ENCODE measurements at regions not wholly inside any gene's neighbourhood (a gene's known extent, or its start where the extent isn't known, plus 50 kb on each side); places are given as distances from the start of the nearest gene placed in this dataset.
"Not testable (repeated sequence)": the region's sequence is repeated elsewhere in the genome, so short reads cannot be mapped to it uniquely, and the experiment has no call there.

- H3K27ac Mint-ChIP-seq = no peak overlapping the region
- H3K4me1 Mint-ChIP-seq (ENCODE audit: low read depth) = no peaks in the 10 kb centered on the region
- H3K4me3 Mint-ChIP-seq = no peak overlapping the region
- DNase-seq = no peak
- CTCF ChIA-PET = no interaction called here
- POLR2A ChIA-PET = no interaction called here
- H3K36me3 Mint-ChIP-seq = no peaks in the 10 kb centered on the region
- no peaks in the 10 kb centered on the region for H3K9me3 Mint-ChIP-seq
- intact Hi-C loops (cut with micrococcal nuclease) = no loop called here
- H3K27me3 Mint-ChIP-seq = no peaks in the 10 kb centered on the region
Measured at GRCh38 chr6:12535586-12536314, 180.8 kb upstream of the PHACTR1 start.

DNA sequence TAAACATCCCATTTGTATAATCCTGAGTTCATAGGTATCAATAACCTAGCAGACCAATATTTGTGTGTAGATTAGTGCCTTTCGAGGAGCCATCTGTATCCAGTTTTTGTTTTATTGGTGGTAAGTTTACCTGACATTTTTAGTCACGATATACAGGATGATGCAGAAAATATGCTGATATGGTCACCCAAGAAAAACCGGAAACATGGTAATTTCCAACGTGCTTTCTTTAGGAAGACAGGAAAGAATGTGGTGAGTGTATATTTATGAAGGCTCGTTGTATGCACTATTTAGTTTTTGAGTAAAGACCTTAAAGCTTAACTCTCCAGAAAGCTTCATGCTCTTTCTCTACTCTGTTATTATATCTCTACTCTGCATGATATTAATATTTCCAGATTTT lies 180.2 kb upstream of the PHACTR1 start:
- H3K27me3 Mint-ChIP-seq = no peaks in the 10 kb centered on the region
- no peaks in the 10 kb centered on the region for H3K36me3 Mint-ChIP-seq
- no peak overlapping the region for H3K27ac Mint-ChIP-seq
- ChIA-PET POLR2A (no interaction called here), CTCF (no interaction called here)
- no peak overlapping the region for H3K4me3 Mint-ChIP-seq
- no peak for DNase-seq
- no peaks in the 10 kb centered on the region for H3K9me3 Mint-ChIP-seq
- no peaks in the 10 kb centered on the region for H3K4me1 Mint-ChIP-seq (ENCODE audit: low read depth)
- intact Hi-C loops (cut with micrococcal nuclease) = no loop called here

- no peaks in the 10 kb centered on the region for H3K27me3 Mint-ChIP-seq
- POLR2A ChIA-PET = no interaction called here
Measured at GRCh38 chr6:12537389-12537788, 179.2 kb upstream of the PHACTR1 start.

DNA sequence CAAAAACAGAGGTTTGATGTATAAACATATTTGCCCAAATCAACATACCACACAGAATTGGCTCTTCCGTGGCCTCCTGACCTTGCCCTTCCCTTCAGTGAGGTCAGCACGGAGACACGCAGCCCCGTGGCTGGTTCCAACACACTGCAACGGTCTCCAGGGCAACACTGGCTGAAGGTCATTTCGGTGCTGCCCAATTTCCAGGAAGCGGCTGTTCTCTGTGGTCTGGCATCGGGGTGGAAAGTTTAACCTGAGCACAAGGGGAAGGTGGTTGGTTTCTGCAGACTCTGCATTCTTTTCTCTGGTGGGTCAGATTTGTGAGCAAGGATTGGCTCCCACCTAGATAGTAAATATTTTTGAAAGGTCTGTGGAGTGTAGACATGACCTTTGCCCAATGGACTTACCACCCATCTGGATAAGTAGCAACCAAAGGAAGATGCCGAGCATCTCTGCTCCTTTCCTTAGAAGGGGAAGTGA lies 177.6 kb upstream of the PHACTR1 start:
- intact Hi-C loops (cut with micrococcal nuclease) = no loop called here
- POLR2A ChIA-PET = no interaction called here
- no peaks in the 10 kb centered on the region for H3K4me1 Mint-ChIP-seq (ENCODE audit: low read depth)

More at GRCh38 chr6:12537389-12537788, 179.2 kb upstream of the PHACTR1 start:
- DNase-seq = no peak
- Mint-ChIP-seq H3K36me3 (no peaks in the 10 kb centered on the region), H3K27ac (no peak overlapping the region), H3K9me3 (peaks cover 3% of the 10 kb centered on the region), H3K4me3 (no peak overlapping the region), H3K4me1 (ENCODE audit: low read depth) (no peaks in the 10 kb centered on the region)
- intact Hi-C loops (cut with micrococcal nuclease) = no loop called here
- CTCF ChIA-PET = no interaction called here

GRCh38 chr6:12542319-12543115 lies 174.1 kb upstream of the PHACTR1 start:
- POLR2A ChIA-PET; H3K9me3 Mint-ChIP-seq; intact Hi-C loops (cut with micrococcal nuclease); H3K36me3 Mint-ChIP-seq; DNase-seq; CTCF ChIA-PET; H3K4me1 Mint-ChIP-seq (ENCODE audit: low read depth); H3K27me3 Mint-ChIP-seq; H3K27ac Mint-ChIP-seq; H3K4me3 Mint-ChIP-seq: not testable (repeated sequence)

More for the DNA sequence above, 177.6 kb upstream of the PHACTR1 start:
- H3K27ac Mint-ChIP-seq = no peak overlapping the region
- H3K36me3 Mint-ChIP-seq = no peaks in the 10 kb centered on the region
- DNase-seq = no peak
- no peak overlapping the region for H3K4me3 Mint-ChIP-seq
- peaks cover 4% of the 10 kb centered on the region for H3K9me3 Mint-ChIP-seq
- CTCF ChIA-PET = no interaction called here
- H3K27me3 Mint-ChIP-seq = peaks cover 2% of the 10 kb centered on the region

- Mint-ChIP-seq H3K4me3 (no peak overlapping the region), H3K27ac (no peak overlapping the region), H3K27me3 (peaks cover 7% of the 10 kb centered on the region), H3K36me3 (no peaks in the 10 kb centered on the region), H3K9me3 (peaks cover 4% of the 10 kb centered on the region), H3K4me1 (ENCODE audit: low read depth) (no peaks in the 10 kb centered on the region)
- no peak for DNase-seq
- ChIA-PET POLR2A (no interaction called here), CTCF (no interaction called here)
- intact Hi-C loops (cut with micrococcal nuclease) = no loop called here
Measured at GRCh38 chr6:12543953-12544352, 172.6 kb upstream of the PHACTR1 start.

GRCh38 chr6:12544821-12545565 lies 171.6 kb upstream of the PHACTR1 start:
- H3K4me1 Mint-ChIP-seq (ENCODE audit: low read depth) = no peaks in the 10 kb centered on the region
- intact Hi-C loops (cut with micrococcal nuclease) = no loop called here
- H3K27me3 Mint-ChIP-seq = peaks cover 7% of the 10 kb centered on the region
- CTCF ChIA-PET = no interaction called here
- H3K9me3 Mint-ChIP-seq = peaks cover 4% of the 10 kb centered on the region
- no peaks in the 10 kb centered on the region for H3K36me3 Mint-ChIP-seq
- POLR2A ChIA-PET = no interaction called here
- H3K4me3 Mint-ChIP-seq = no peak overlapping the region
- no peak for DNase-seq
- no peak overlapping the region for H3K27ac Mint-ChIP-seq

DNA sequence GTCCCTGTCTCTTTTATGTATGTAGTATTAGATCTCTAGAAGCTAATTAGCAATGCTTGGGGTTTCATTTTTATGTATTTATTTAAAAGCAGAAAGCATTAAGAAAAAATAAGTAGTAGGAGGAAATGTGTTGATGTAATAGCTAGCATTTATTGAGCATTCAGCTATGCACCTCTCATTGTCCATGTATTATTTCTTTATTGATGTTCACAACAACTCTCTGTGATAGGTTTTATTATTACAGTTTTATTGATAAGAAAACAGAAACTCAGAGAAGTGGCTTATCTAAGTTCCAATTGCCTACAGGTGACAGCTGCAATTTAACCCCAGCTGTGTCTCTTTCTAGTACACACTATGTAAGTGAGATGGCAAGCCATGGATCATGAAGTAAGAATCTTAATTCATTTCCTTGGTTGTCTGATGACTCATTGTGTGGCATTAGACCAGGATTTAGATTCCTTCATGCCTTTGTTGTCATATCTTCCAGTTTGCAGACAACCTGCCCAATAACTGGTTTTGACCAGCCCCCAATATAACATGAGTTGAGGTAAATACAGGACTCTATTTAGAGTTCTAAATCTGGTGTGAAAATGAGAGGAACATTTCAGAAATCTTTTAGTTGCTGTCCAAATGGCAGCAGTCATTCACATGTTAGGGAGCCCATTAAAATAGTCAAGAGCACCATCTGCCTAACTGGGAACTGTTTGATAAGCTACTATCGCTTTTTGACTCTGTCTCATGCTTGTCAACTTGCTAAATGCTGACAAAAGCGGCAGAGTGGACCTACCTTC lies 170.8 kb upstream of the PHACTR1 start:
- H3K4me3 Mint-ChIP-seq = no peak overlapping the region
- intact Hi-C loops (cut with micrococcal nuclease) = no loop called here
- H3K9me3 Mint-ChIP-seq = peaks cover 4% of the 10 kb centered on the region
- H3K4me1 Mint-ChIP-seq (ENCODE audit: low read depth) = no peaks in the 10 kb centered on the region
- peaks cover 7% of the 10 kb centered on the region for H3K27me3 Mint-ChIP-seq
- ChIA-PET POLR2A (no interaction called here), CTCF (no interaction called here)
- no peak overlapping the region for H3K27ac Mint-ChIP-seq
- DNase-seq = no peak
- no peaks in the 10 kb centered on the region for H3K36me3 Mint-ChIP-seq

DNA sequence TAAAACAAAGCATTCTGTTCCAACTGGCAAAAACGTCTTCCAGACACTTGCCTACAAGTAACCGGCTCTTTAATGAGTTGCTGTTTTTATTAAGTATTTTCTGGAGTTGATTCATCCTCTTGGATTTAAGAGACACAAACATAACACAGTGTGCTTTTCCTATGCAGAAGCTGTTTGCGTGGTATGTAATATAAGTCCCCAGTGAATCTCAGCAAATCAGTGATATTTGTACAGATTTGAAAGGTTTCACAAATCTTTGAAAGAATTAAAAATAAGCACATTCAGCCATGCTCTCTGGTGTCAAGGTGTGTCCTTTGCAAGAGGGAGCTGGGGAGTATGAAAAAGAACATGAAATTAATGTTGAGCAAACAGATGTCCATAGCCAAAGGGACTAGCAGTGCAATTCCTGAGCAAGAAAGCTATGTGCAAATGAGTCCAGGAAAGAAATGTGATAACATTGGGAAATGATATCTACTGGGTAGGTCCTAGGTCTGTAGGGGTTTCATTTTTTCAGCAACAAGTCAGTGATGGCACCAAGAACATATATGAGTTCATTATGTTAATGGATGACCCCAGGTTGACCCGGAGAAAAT lies 170.1 kb upstream of the PHACTR1 start:
- peaks cover 7% of the 10 kb centered on the region for H3K27me3 Mint-ChIP-seq
- H3K36me3 Mint-ChIP-seq = no peaks in the 10 kb centered on the region
- no peaks in the 10 kb centered on the region for H3K4me1 Mint-ChIP-seq (ENCODE audit: low read depth)
- no peak for DNase-seq
- no peak overlapping the region for H3K4me3 Mint-ChIP-seq
- ChIA-PET CTCF (no interaction called here), POLR2A (no interaction called here)
- intact Hi-C loops (cut with micrococcal nuclease) = no loop called here
- peaks cover 4% of the 10 kb centered on the region for H3K9me3 Mint-ChIP-seq
- no peak overlapping the region for H3K27ac Mint-ChIP-seq

- CTCF ChIA-PET = no interaction called here
- H3K4me3 Mint-ChIP-seq = no peak overlapping the region
- intact Hi-C loops (cut with micrococcal nuclease) = no loop called here
- H3K9me3 Mint-ChIP-seq = no peaks in the 10 kb centered on the region
- peaks cover 7% of the 10 kb centered on the region for H3K27me3 Mint-ChIP-seq
- DNase-seq = no peak
- no peaks in the 10 kb centered on the region for H3K36me3 Mint-ChIP-seq
- H3K27ac Mint-ChIP-seq = no peak overlapping the region
- POLR2A ChIA-PET = no interaction called here
- no peaks in the 10 kb centered on the region for H3K4me1 Mint-ChIP-seq (ENCODE audit: low read depth)
Measured at GRCh38 chr6:12548526-12548925, 168.0 kb upstream of the PHACTR1 start.

GRCh38 chr6:12549445-12549844 lies 167.1 kb upstream of the PHACTR1 start:
- intact Hi-C loops (cut with micrococcal nuclease); H3K27ac Mint-ChIP-seq; H3K9me3 Mint-ChIP-seq; H3K4me3 Mint-ChIP-seq; H3K4me1 Mint-ChIP-seq (ENCODE audit: low read depth); CTCF ChIA-PET; H3K36me3 Mint-ChIP-seq; H3K27me3 Mint-ChIP-seq; DNase-seq; POLR2A ChIA-PET: not testable (repeated sequence)

DNA sequence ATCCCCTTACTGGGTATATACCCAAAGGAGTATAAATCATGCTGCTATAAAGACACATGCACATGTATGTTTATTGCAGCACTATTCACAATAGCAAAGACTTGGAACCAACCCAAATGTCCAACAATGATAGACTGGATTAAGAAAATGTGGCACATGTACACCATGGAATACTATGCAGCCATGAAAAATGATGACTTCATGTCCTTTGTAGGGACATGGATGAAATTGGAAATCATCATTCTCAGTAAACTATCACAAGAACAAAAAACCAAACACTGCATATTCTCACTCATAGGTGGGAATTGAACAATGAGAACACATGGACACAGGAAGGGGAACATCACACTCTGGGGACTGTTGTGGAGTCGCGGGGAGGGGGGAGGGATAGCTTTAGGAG lies 161.7 kb upstream of the PHACTR1 start:
- H3K36me3 Mint-ChIP-seq; intact Hi-C loops (cut with micrococcal nuclease); POLR2A ChIA-PET: not testable (repeated sequence)

More for the DNA sequence above, 161.7 kb upstream of the PHACTR1 start:
- H3K4me1 Mint-ChIP-seq (ENCODE audit: low read depth); H3K27me3 Mint-ChIP-seq; H3K27ac Mint-ChIP-seq; CTCF ChIA-PET; H3K4me3 Mint-ChIP-seq; DNase-seq; H3K9me3 Mint-ChIP-seq: not testable (repeated sequence)
